ENCODE measurements at regions not wholly inside any gene's neighbourhood (a gene's known extent, or its start where the extent isn't known, plus 50 kb on each side); places are given as distances from the start of the nearest gene placed in this dataset.

- TF ChIP-seq RXRA (IDR thresholded peaks at IDR 0.05) (peak in 1 of 2 donors; percentile 28), FOXA2 (IDR thresholded peaks at IDR 0.05) (no peak), SP1 (IDR thresholded peaks at IDR 0.05) (no peak), GABPA (IDR thresholded peaks at IDR 0.05 in 1 of 2, conservative IDR thresholded peaks at IDR 0.05 in 1 of 2) (no peak), YY1 (IDR thresholded peaks at IDR 0.05) (no peak), HNF4A (conservative IDR thresholded peaks at IDR 0.05) (no peak), NR2F2 (IDR thresholded peaks at IDR 0.05) (no peak), RAD21 (IDR thresholded peaks at IDR 0.05) (peak; percentile 80 to 84), HNF4G (IDR thresholded peaks at IDR 0.05) (no peak), ZBTB33 (IDR thresholded peaks at IDR 0.05) (no peak), TAF1 (conservative IDR thresholded peaks at IDR 0.05) (no peak), JUND (IDR thresholded peaks at IDR 0.05) (no peak), FOXA1 (IDR thresholded peaks at IDR 0.05) (no peak)
- TF ChIP-seq, protein P1, sequence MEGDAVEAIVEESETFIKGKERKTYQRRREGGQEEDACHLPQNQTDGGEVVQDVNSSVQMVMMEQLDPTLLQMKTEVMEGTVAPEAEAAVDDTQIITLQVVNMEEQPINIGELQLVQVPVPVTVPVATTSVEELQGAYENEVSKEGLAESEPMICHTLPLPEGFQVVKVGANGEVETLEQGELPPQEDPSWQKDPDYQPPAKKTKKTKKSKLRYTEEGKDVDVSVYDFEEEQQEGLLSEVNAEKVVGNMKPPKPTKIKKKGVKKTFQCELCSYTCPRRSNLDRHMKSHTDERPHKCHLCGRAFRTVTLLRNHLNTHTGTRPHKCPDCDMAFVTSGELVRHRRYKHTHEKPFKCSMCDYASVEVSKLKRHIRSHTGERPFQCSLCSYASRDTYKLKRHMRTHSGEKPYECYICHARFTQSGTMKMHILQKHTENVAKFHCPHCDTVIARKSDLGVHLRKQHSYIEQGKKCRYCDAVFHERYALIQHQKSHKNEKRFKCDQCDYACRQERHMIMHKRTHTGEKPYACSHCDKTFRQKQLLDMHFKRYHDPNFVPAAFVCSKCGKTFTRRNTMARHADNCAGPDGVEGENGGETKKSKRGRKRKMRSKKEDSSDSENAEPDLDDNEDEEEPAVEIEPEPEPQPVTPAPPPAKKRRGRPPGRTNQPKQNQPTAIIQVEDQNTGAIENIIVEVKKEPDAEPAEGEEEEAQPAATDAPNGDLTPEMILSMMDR (IDR thresholded peaks at IDR 0.05; ENCODE audit: low read depth, low read length, missing input control), result peak; percentile 52
- TF ChIP-seq, protein P2, sequence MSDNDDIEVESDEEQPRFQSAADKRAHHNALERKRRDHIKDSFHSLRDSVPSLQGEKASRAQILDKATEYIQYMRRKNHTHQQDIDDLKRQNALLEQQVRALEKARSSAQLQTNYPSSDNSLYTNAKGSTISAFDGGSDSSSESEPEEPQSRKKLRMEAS (IDR thresholded peaks at IDR 0.05), result no peak
- TF ChIP-seq, protein P3, sequence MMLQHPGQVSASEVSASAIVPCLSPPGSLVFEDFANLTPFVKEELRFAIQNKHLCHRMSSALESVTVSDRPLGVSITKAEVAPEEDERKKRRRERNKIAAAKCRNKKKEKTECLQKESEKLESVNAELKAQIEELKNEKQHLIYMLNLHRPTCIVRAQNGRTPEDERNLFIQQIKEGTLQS (IDR thresholded peaks at IDR 0.05), result no peak
- TF ChIP-seq, protein P4, sequence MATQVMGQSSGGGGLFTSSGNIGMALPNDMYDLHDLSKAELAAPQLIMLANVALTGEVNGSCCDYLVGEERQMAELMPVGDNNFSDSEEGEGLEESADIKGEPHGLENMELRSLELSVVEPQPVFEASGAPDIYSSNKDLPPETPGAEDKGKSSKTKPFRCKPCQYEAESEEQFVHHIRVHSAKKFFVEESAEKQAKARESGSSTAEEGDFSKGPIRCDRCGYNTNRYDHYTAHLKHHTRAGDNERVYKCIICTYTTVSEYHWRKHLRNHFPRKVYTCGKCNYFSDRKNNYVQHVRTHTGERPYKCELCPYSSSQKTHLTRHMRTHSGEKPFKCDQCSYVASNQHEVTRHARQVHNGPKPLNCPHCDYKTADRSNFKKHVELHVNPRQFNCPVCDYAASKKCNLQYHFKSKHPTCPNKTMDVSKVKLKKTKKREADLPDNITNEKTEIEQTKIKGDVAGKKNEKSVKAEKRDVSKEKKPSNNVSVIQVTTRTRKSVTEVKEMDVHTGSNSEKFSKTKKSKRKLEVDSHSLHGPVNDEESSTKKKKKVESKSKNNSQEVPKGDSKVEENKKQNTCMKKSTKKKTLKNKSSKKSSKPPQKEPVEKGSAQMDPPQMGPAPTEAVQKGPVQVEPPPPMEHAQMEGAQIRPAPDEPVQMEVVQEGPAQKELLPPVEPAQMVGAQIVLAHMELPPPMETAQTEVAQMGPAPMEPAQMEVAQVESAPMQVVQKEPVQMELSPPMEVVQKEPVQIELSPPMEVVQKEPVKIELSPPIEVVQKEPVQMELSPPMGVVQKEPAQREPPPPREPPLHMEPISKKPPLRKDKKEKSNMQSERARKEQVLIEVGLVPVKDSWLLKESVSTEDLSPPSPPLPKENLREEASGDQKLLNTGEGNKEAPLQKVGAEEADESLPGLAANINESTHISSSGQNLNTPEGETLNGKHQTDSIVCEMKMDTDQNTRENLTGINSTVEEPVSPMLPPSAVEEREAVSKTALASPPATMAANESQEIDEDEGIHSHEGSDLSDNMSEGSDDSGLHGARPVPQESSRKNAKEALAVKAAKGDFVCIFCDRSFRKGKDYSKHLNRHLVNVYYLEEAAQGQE (IDR thresholded peaks at IDR 0.05), result no peak
- no peak overlapping the region for H3K27ac ChIP-seq (ENCODE audit: low read depth in 1 of 2, low read length in 2 of 2)
- H3K27me3 ChIP-seq (ENCODE audit: control insufficient read depth in 4 of 4, insufficient read depth in 4 of 4, low read length in 3 of 4), result peaks cover 0 to 4% (median 0%) of the 10 kb centered on the region in 4 donors
- WGBS, result 28% methylated on average over 5 of the region's 5 CpGs
- no peak overlapping the region for H3K4me3 ChIP-seq (ENCODE audit: low read depth in 1 of 3, low read length in 3 of 3)
- H3K36me3 ChIP-seq (ENCODE audit: control insufficient read depth in 4 of 4, insufficient read depth in 3 of 4, low read depth in 1 of 4, low read length in 3 of 4), result no peaks in the 10 kb centered on the region
- H3K9me3 ChIP-seq (ENCODE audit: control insufficient read depth in 4 of 4, low read length in 3 of 4), result no peaks in the 10 kb centered on the region
- no peaks in the 10 kb centered on the region for H3K4me1 ChIP-seq (ENCODE audit: control insufficient read depth in 4 of 4, insufficient read depth in 4 of 4, low read length in 3 of 4)
- no peak overlapping the region for H3K9ac ChIP-seq (ENCODE audit: low read depth in 1 of 2, low read length in 2 of 2)
- no peak for DNase-seq (ENCODE audit: low spot score)
Observed at GRCh38 chrX:39652336-39652735, 445.4 kb downstream of the BCOR start.

GRCh38 chrX:39653691-39654090 is 444.1 kb downstream of the BCOR start:
- no peaks in the 10 kb centered on the region for H3K36me3 ChIP-seq (ENCODE audit: control insufficient read depth in 4 of 4, insufficient read depth in 3 of 4, low read depth in 1 of 4, low read length in 3 of 4)
- H3K27me3 ChIP-seq (ENCODE audit: control insufficient read depth in 4 of 4, insufficient read depth in 4 of 4, low read length in 3 of 4), result peaks cover 0 to 4% (median 0%) of the 10 kb centered on the region in 4 donors
- TF ChIP-seq, protein P4 (IDR thresholded peaks at IDR 0.05), result no peak
- TF ChIP-seq FOXA1 (IDR thresholded peaks at IDR 0.05), result no peak
- H3K4me1 ChIP-seq (ENCODE audit: control insufficient read depth in 4 of 4, insufficient read depth in 4 of 4, low read length in 3 of 4), result no peaks in the 10 kb centered on the region
- 42% methylated on average over 10 of the region's 10 CpGs for WGBS
- no peak overlapping the region for H3K27ac ChIP-seq (ENCODE audit: low read depth in 1 of 2, low read length in 2 of 2)
- no peak for DNase-seq (ENCODE audit: low spot score)
- H3K9me3 ChIP-seq (ENCODE audit: control insufficient read depth in 4 of 4, low read length in 3 of 4), result no peaks in the 10 kb centered on the region
- H3K4me3 ChIP-seq (ENCODE audit: low read depth in 1 of 3, low read length in 3 of 3), result no peak overlapping the region
- no peak overlapping the region for H3K9ac ChIP-seq (ENCODE audit: low read depth in 1 of 2, low read length in 2 of 2)
